ENCODE measurements at regions not wholly inside any gene's neighbourhood (a gene's known extent, or its start where the extent isn't known, plus 50 kb on each side); places are given as distances from the start of the nearest gene placed in this dataset.

DNA sequence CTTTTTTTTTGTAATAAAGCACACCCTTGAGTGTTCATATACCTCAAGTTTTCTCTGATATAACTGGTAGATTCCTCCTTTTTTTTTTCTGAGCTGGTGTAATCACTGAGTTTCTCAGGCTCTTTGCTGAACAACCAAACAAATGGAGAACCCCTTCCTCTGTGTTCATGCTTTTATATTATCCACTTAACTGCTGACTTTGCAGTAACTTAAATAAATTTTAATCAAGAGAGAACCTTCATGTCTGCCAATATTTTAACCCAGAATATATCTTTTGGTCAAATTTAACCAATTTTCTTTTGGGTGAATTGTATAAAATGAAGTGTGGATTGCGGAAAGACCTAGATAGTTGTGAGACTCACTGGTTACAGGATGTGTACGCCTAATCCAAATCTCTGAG is 833.0 kb upstream of the COX7C start:
- H3K14ac ChIP-seq (ENCODE audit: insufficient read depth, low read length): no peak overlapping the region
- H2BK5ac ChIP-seq (ENCODE audit: insufficient read length, low read length): no peak overlapping the region
- no peaks in the 10 kb centered on the region for H3K9me3 Mint-ChIP-seq
- H3K4ac ChIP-seq (ENCODE audit: low read depth, low read length): no peak overlapping the region
- no peak overlapping the region for H2BK15ac ChIP-seq (ENCODE audit: low read depth, low read length)
- H3K4me2 ChIP-seq (ENCODE audit: insufficient read depth, insufficient read length, low read length): no peak overlapping the region
- H3K79me2 ChIP-seq (ENCODE audit: insufficient read depth, low read length): no peaks in the 10 kb centered on the region
- H3K18ac ChIP-seq (ENCODE audit: insufficient read length, low read depth, low read length): no peak overlapping the region
- TF ChIP-seq, protein P1, sequence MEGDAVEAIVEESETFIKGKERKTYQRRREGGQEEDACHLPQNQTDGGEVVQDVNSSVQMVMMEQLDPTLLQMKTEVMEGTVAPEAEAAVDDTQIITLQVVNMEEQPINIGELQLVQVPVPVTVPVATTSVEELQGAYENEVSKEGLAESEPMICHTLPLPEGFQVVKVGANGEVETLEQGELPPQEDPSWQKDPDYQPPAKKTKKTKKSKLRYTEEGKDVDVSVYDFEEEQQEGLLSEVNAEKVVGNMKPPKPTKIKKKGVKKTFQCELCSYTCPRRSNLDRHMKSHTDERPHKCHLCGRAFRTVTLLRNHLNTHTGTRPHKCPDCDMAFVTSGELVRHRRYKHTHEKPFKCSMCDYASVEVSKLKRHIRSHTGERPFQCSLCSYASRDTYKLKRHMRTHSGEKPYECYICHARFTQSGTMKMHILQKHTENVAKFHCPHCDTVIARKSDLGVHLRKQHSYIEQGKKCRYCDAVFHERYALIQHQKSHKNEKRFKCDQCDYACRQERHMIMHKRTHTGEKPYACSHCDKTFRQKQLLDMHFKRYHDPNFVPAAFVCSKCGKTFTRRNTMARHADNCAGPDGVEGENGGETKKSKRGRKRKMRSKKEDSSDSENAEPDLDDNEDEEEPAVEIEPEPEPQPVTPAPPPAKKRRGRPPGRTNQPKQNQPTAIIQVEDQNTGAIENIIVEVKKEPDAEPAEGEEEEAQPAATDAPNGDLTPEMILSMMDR (conservative IDR thresholded peaks at IDR 0.05): no peak
- no peak overlapping the region for H3T11ph ChIP-seq (ENCODE audit: low read length)
- H3K4me3 Mint-ChIP-seq: no peak overlapping the region
- H3K56ac ChIP-seq (ENCODE audit: insufficient read length, low read depth, low read length): no peak overlapping the region
- H3K9me3 ChIP-seq (ENCODE audit: control insufficient read depth, low read depth, low read length): no peaks in the 10 kb centered on the region
- H4K91ac ChIP-seq (ENCODE audit: insufficient read length, low read depth, low read length): no peak overlapping the region
- no peak overlapping the region for H4K5ac ChIP-seq (ENCODE audit: insufficient read length, low read depth, low read length)
- no peak overlapping the region for H2BK120ac ChIP-seq (ENCODE audit: low read depth, low read length, poor library complexity, severe bottlenecking)
- WGBS (ENCODE audit: extremely low coverage, insufficient read length, low lambda C conversion rate): no CpG with 5 or more reads among the region's 2 CpGs
- DNase-seq: no peak
- no peaks in the 10 kb centered on the region for H3K36me3 Mint-ChIP-seq (ENCODE audit: insufficient read depth in 1 of 3, low read depth in 3 of 3)
- H4K20me1 ChIP-seq (ENCODE audit: control insufficient read depth, insufficient read depth, insufficient read length): no peaks in the 10 kb centered on the region
- H2BK12ac ChIP-seq (ENCODE audit: insufficient read length, low read depth, low read length): no peak overlapping the region
- H3K79me1 ChIP-seq (ENCODE audit: insufficient read depth, low read depth, low read length, poor library complexity, severe bottlenecking): no peaks in the 10 kb centered on the region
- no peaks in the 10 kb centered on the region for H3K23me2 ChIP-seq (ENCODE audit: insufficient read length, low read depth, low read length, poor library complexity, severe bottlenecking)
- H3K4me1 Mint-ChIP-seq: no peaks in the 10 kb centered on the region
- no peak overlapping the region for H3K27ac ChIP-seq (ENCODE audit: insufficient read length, low read depth, low read length)
- H3K27me3 ChIP-seq (ENCODE audit: insufficient read depth, low read length): no peaks in the 10 kb centered on the region
- H3K27me3 Mint-ChIP-seq (ENCODE audit: low read depth): no peaks in the 10 kb centered on the region
- no peak overlapping the region for H2AFZ ChIP-seq (ENCODE audit: low read length)
- no peak overlapping the region for H3K9ac ChIP-seq (ENCODE audit: extremely low read depth, insufficient read length, low read length)
- no peak overlapping the region for H4K8ac ChIP-seq (replicated peaks; ENCODE audit: insufficient read length, low read depth, low read length)
- no peak overlapping the region for H2AK5ac ChIP-seq (ENCODE audit: insufficient read length, low read length)
- H3K27ac Mint-ChIP-seq: no peak overlapping the region
- H3K4me1 ChIP-seq (ENCODE audit: insufficient read depth, low read length): no peaks in the 10 kb centered on the region
- H2BK20ac ChIP-seq (ENCODE audit: low read depth, low read length, poor library complexity, severe bottlenecking): no peak overlapping the region
- no peak overlapping the region for H3K23ac ChIP-seq (ENCODE audit: insufficient read length, low read depth, low read length)

Data from H9 (cell line).